GM23338 (cell line): ENCODE measurements at regions not wholly inside any gene's neighbourhood (a gene's known extent, or its start where the extent isn't known, plus 50 kb on each side); places are given as distances from the start of the nearest gene placed in this dataset.
A peak's percentile ranks its signal among the peaks of the same experiment; 100 is the strongest.

Experiments used
- ATAC-seq: fragments of 200-7000 bp; cut with Tn5 transposase; 3 replicates; pipeline ENCODE4 v1.9.1; 2020
- DNase-seq: peaks from one replicate; pipeline ENCODE4 v3.0.0-alpha.2; 2015; ENCODE audit warnings: low spot score
- H2AFZ ChIP-seq: fragments of 200-600 bp; sonication (generic); 2 replicates; pipeline ENCODE4 v1.8.0; 2016; ENCODE audit warnings: antibody characterized with exemption, mild to moderate bottlenecking, moderate library complexity
- H3F3A ChIP-seq: fragments of 200-600 bp; sonication (generic); replicated peaks from 2 replicates; pipeline ENCODE4 v1.8.0; 2017; ENCODE audit warnings: antibody characterized with exemption, mixed run types, low read depth
- H3K27ac ChIP-seq: fragments of 200-600 bp; sonication (generic); 2 replicates; pipeline ENCODE4 v1.6.1; 2016; ENCODE audit warnings: low read depth
- H3K27me3 ChIP-seq: fragments of 200-600 bp; sonication (generic); 2 replicates; pipeline ENCODE4 v1.8.0; 2016; ENCODE audit warnings: mild to moderate bottlenecking, mixed run types, moderate library complexity; ENCODE audit not compliant: insufficient read depth
- H3K36me3 ChIP-seq: fragments of 200-600 bp; sonication (generic); 2 replicates; pipeline ENCODE4 v1.8.0; 2016; ENCODE audit warnings: mild to moderate bottlenecking; ENCODE audit not compliant: insufficient read depth
- H3K4me1 ChIP-seq: fragments of 200-600 bp; sonication (generic); 2 replicates; pipeline ENCODE4 v1.8.0; 2016; ENCODE audit warnings: mild to moderate bottlenecking, moderate library complexity; ENCODE audit not compliant: insufficient read depth
- H3K4me2 ChIP-seq: fragments of 200-600 bp; sonication (generic); 2 replicates; pipeline ENCODE4 v1.7.1; 2017; ENCODE audit warnings: mixed run types
- H3K4me3 ChIP-seq: fragments of 200-600 bp; sonication (generic); 2 replicates; pipeline ENCODE4 v1.6.1; 2016; ENCODE audit warnings: mixed run types
- H3K79me2 ChIP-seq: fragments of 200-600 bp; sonication (generic); replicated peaks from 2 replicates; pipeline ENCODE4 v1.8.0; 2017; ENCODE audit warnings: mild to moderate bottlenecking; ENCODE audit not compliant: insufficient read depth
- H3K9me2 ChIP-seq: fragments of 200-600 bp; sonication (generic); 2 replicates; pipeline ENCODE4 v1.8.0; 2017; ENCODE audit not compliant: insufficient read depth
- H4K20me1 ChIP-seq: fragments of 200-600 bp; sonication (generic); replicated peaks from 2 replicates; pipeline ENCODE4 v1.8.0; 2017; ENCODE audit warnings: mild to moderate bottlenecking; ENCODE audit not compliant: insufficient read depth
- H3K27ac Mint-ChIP-seq: 2 replicates; pipeline ENCODE4 v1.8.0; 2020; ENCODE audit warnings: inconsistent platforms, mild to moderate bottlenecking, moderate library complexity, mixed read lengths
- H3K27me3 Mint-ChIP-seq: 3 replicates; pipeline ENCODE4 v1.8.0; 2022; ENCODE audit warnings: low read depth, mild to moderate bottlenecking, moderate library complexity, mixed read lengths, inconsistent platforms; ENCODE audit not compliant: insufficient read depth, poor library complexity
- H3K36me3 Mint-ChIP-seq: 3 replicates; pipeline ENCODE4 v1.8.0; 2021; ENCODE audit warnings: low read depth, mild to moderate bottlenecking, inconsistent platforms, moderate library complexity, mixed read lengths
- H3K4me1 Mint-ChIP-seq: 3 replicates; pipeline ENCODE4 v1.8.0; 2020; ENCODE audit warnings: mild to moderate bottlenecking, inconsistent platforms, mixed read lengths
- H3K4me3 Mint-ChIP-seq: 3 replicates; pipeline ENCODE4 v1.8.0; 2021; ENCODE audit warnings: moderate library complexity, mild to moderate bottlenecking, inconsistent platforms, mixed read lengths
- H3K9me3 Mint-ChIP-seq: 3 replicates; pipeline ENCODE4 v1.8.0; 2020; ENCODE audit warnings: moderate library complexity, mild to moderate bottlenecking, inconsistent platforms, mixed read lengths
- EZH2phosphoT487 ChIP-seq: fragments of 200-600 bp; sonication (generic); IDR thresholded peaks from one replicate; pipeline ENCODE4 v1.8.1; 2018; ENCODE audit warnings: antibody characterized with exemption; ENCODE audit not compliant: unreplicated experiment
- JUNB ChIP-seq: IDR thresholded peaks from one replicate; pipeline ENCODE4 v1.6.1; 2016; ENCODE audit warnings: antibody characterized with exemption; ENCODE audit not compliant: unreplicated experiment
- NANOG ChIP-seq: IDR thresholded peaks from 2 replicates; pipeline ENCODE4 v1.6.1; 2016; ENCODE audit warnings: antibody characterized with exemption, borderline replicate concordance
- REST ChIP-seq: IDR thresholded peaks from one replicate; pipeline ENCODE4 v1.6.1; 2018; ENCODE audit warnings: antibody characterized with exemption; ENCODE audit not compliant: unreplicated experiment
- ZNF331 ChIP-seq: fragments of 250-450 bp; sonication (Bioruptor Pico); IDR thresholded peaks from 2 replicates; pipeline ENCODE4 v1.5.0; 2020; ENCODE audit warnings: low read depth, mild to moderate bottlenecking, moderate library complexity
- ZNF462 ChIP-seq: fragments of 250-450 bp; sonication (Bioruptor Pico); IDR thresholded peaks from 2 replicates; pipeline ENCODE4 v1.5.0; 2020; ENCODE audit warnings: mild to moderate bottlenecking, moderate library complexity

GRCh38 chrY:13093461-13093860 lies 188.8 kb downstream of the DDX3Y start (continued):
- no peak for TF ChIP-seq ZNF462
- no peak for TF ChIP-seq JUNB
- TF ChIP-seq ZNF331 (CRISPR knock-in tag), result no peak

GRCh38 chrY:13094411-13094810 lies 189.7 kb downstream of the DDX3Y start:
- Mint-ChIP-seq H3K4me3 (no peak overlapping the region), H3K27me3 (peaks cover 6% of the 10 kb centered on the region), H3K9me3 (peaks cover 31% of the 10 kb centered on the region), H3K4me1 (peaks cover 19% of the 10 kb centered on the region), H3K27ac (peak overlapping the region; percentile 99; the same call in 1 of the 2 replicates), H3K36me3 (peaks cover 43% of the 10 kb centered on the region)
- 0 out of 2 replicates have a peak, but pooled peaks cover 6% of the 10 kb centered on the region for H3K36me3 ChIP-seq
- H3K79me2 ChIP-seq, result no peaks in the 10 kb centered on the region
- H3F3A ChIP-seq, result peaks cover 6% of the 10 kb centered on the region; the same call in 1 of the 2 replicates
- DNase-seq (peak; percentile 6), ATAC-seq (peak; percentile 46; the same call in 2 of the 3 replicates)
- peak overlapping the region; percentile 99 for H3K27ac ChIP-seq
- no peaks in the 10 kb centered on the region for H3K27me3 ChIP-seq
- H4K20me1 ChIP-seq, result no peaks in the 10 kb centered on the region
- H3K4me3 ChIP-seq, result no peak overlapping the region
- peaks cover 11% of the 10 kb centered on the region for H3K4me1 ChIP-seq
- peaks cover 9% of the 10 kb centered on the region; the same call in 1 of the 2 replicates for H3K9me2 ChIP-seq
- H3K4me2 ChIP-seq, result no peak overlapping the region
- H2AFZ ChIP-seq, result no peak overlapping the region
- TF ChIP-seq NANOG, result no peak
- no peak for TF ChIP-seq ZNF462
- no peak for TF ChIP-seq REST
- TF ChIP-seq EZH2phosphoT487, result no peak
- TF ChIP-seq ZNF331 (CRISPR knock-in tag), result no peak
